ENCODE measurements at regions not wholly inside any gene's neighbourhood (a gene's known extent, or its start where the extent isn't known, plus 50 kb on each side); places are given as distances from the start of the nearest gene placed in this dataset.
"Not testable (repeated sequence)": the region's sequence is repeated elsewhere in the genome, so short reads cannot be mapped to it uniquely, and the experiment has no call there.

DNA sequence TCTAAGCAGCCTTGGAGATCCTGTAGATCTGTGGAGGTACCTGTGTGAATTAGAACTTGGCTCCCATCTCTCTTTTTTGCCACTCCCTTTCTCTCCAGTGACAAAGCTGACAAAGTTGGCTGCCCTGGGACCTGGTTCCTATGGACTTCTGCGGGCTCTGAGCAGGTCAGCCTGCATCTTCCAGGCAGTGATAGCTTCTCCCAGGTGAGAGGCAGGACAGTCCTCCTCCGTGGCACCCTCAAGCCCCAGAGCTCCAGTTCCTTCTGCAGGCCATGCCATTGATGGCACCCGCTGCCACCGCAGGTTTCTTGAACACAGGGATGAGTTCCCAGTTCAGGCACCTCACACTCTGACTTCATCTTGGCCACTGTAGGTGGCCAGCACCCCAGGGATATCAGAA is 73.5 kb upstream of the GRB10 start:
- DNase-seq = no peak

- DNase-seq = no peak
These were observed 72.8 kb upstream of the GRB10 start for GRCh38 chr7:50855526-50855925.

DNA sequence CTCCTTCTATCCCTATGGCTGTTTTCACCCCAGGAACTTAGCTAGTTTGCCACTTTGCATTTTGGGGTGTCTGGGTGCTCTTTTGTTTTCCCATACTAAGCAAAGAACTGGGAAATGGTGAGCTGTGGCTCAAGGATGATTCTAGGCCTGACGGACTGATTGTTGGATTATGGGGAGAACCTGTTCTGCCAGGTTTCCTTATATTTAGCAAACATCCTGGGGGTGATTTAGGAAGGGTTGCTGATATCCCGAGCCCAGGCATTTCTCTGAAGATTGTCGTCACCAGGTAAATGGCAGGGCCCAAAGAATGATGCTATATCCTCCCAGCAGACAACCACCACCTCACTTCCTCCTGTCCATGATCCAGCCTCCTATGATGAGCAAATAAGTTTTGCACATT is 72.1 kb upstream of the GRB10 start:
- DNase-seq = no peak

DNA sequence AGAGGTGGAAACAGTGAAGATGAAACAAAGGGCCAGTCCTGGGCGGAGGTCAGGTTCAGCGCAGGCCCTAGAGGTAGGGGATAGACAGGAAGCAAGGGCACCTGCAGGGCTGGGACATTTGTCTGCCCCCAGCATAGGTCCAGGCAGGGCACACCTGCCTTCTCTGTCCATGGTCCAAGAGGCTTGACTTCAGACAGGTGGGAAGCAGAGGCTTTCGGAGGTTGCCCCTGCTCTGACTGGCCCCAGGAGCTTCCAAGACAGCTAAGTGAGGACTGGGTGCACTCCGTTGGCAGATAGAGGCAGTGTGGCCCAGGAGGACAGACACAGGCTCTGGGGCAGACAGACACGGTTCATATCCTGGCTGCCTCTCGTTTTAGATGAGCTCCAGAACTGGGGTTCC is 71.6 kb upstream of the GRB10 start:
- DNase-seq = no peak

DNA sequence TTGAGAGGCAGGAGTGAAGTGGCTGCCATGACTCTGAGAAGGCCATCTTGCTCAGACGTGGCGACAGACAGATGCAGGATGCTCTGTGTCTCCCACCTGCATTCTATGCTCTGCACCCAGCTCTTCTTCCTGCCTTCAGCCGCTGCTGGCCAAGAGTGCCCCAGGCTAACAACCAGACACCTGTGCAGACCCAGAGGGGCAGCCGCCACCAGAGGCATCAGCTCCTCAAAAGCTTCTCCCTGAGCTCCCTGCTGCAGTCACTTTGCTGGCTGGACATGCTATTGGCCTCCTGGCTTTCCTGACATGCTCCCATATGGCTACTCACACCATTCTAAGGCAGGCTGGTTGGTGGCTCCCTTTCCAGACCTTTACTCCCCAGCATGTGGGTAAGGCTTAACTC is 70.6 kb upstream of the GRB10 start:
- DNase-seq = no peak

DNA sequence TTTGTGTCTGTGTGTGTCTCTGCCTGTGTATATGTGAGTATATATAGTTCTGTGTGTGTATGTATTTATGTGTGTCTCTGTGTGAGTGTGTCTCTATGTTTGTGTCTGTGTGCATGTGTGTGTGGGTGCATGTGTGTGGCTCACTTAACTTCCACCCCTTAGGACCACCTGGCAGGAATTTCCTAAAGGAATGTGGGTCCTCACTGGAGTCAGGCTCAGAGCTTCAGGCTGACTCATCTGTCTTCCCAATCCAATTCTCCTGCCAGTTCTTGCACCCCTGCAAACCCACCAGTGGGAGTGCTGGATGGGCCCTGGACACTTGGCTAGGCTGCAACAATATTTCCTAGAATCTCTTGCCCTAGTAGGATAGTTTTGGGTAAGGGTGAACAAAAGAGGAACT is 70.2 kb upstream of the GRB10 start:
- no peak for DNase-seq

DNA sequence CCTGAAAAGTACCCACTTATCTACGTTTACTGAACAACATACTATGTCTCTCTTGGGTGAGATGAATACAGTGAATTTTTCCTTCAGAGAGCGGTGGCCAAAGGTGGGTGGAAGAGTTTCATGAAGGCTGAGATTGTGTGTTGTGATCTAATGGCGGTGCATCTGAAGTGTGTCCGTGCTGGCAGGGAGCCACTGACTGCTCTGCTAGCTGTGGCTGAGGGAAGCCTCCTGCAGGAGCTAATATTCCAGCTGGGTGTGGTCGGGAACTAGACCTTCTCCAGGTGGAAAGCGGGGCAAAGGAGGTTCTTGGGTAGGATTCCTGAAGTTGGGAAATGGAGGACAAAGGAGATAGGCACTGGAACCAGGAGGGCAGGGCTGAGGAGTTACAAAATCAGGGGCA is 69.2 kb upstream of the GRB10 start:
- DNase-seq = no peak

DNA sequence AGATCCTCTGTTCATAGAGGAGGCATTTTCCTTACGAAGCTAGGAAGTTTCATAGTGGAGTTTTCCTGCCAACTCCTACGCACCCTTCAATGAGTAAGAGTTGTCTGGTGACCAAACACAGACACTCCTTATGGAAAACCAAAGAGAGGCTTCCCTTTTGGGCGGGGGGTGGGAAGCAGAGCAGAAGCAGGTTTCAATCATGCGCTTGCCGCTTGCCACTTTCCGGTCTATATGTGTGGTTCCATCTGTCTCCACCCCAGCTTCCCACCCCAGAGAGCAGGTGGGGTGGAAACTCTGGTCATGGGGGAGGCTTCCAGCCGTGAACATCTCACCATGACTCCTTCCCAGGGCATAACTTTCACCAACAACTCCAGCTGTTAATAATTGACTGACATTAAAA is 68.8 kb upstream of the GRB10 start:
- no peak for DNase-seq

DNA sequence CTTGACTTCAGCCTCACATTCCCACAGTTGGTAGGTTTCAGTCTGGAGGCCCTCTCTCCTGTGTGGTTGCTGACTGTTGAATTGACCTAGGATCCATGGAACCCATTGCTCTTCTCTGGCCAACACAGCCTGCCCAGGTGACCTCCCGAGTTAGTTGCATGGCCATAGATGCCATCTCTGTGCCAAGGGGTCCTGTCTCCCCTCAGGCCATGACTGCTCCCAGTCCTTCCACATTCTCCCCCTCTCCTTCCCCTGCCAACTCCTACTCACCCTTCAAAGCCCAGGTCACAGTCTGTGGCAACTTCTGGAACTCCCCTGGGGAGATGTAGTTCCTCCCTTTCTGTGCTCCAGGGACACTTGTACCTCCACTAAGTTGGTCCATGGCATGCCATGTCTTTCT is 67.3 kb upstream of the GRB10 start:
- no peak for DNase-seq

GRCh38 chr7:50848203-50848602 is 65.5 kb upstream of the GRB10 start:
- no peak for DNase-seq

- not testable (repeated sequence) for DNase-seq
These were observed 62.2 kb upstream of the GRB10 start for GRCh38 chr7:50844861-50845260.

DNA sequence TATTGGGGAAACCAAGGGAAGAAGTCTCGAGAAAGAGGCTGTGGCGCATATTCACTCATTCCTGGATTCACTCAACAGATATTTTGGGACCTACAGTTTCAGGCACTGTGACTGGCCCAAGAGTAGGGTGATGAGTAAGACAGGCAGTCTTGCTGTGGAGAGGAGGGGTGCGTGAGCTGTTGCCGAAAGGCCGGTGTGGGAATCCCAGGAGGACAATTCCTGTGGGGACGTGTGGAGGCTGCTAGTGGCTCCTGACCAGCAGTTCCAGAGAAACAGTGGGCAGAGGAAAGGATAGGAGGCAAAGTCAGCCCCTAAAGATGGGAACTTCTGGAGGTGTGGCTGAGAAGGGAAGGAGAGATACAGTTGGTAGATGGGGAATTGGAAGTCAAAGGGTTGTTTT is 59.3 kb upstream of the GRB10 start:
- no peak for DNase-seq

- DNase-seq = no peak
These were observed 56.1 kb upstream of the GRB10 start for GRCh38 chr7:50838675-50839377.

- DNase-seq = no peak
These were observed 55.3 kb upstream of the GRB10 start for GRCh38 chr7:50837965-50838364.

DNA sequence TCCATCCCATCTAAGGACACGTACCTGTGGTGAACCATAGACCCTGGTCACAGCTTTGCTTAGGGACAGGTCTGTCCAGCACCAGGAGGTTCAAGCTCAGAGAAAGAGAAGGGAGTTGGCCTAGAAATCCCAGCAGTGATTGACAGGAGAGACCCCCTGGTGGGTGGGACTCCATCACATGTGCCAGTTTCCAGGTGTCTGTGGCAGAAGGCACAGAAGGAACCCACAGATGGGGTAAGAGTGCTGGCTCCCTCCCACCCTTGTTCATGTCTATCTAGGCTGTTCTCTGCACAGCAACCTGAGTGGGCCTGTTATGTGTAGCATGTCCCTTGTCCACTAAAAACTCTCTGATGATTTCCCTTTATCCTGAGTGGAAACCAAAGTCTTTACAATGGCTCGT is 54.0 kb upstream of the GRB10 start:
- DNase-seq = no peak

- DNase-seq = no peak
These were observed 52.5 kb upstream of the GRB10 start for GRCh38 chr7:50835156-50835555.

DNA sequence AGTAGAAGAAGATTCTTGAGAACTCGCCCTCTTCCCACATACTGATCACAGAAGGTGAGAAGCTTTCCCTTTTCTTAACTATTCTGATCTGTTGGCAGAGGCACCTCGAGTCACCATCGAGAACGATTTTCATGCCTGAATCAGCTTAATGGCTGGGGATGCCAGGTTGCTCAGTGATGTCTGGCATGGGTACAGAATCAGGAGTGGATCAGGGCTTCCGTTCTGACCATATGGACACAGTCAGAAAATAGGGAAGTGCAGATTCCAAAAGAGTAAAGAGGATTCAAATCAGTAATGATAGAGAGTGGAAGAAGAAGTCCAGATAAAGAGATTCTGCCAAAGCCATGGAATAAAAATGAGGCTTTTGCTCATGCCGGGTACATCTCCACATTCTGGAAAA is 52.0 kb upstream of the GRB10 start:
- DNase-seq = no peak

DNA sequence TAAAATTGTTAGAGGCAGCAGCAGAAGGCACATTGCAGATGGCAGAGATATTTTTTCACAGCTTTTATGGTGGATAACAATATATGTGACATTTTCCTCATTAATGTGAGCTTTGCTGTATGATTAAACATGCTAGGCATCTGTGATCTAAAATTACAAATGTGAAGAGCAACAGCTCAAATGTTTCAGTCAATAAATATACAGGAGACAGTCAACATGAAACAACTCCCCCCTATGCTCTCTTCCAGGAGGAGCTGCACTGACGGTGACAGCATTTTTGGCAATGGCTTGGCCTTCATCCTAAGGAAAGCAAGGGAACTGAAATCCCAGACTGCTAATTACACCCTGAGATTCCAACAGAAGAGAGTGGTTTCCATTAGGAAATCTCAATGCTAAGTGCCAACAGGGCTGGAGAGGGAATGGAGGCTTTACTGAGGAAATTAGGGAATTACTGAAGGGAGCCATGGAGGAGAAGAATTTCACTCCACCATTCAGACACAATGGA is 51.4 kb upstream of the GRB10 start:
- DNase-seq = no peak

DNA sequence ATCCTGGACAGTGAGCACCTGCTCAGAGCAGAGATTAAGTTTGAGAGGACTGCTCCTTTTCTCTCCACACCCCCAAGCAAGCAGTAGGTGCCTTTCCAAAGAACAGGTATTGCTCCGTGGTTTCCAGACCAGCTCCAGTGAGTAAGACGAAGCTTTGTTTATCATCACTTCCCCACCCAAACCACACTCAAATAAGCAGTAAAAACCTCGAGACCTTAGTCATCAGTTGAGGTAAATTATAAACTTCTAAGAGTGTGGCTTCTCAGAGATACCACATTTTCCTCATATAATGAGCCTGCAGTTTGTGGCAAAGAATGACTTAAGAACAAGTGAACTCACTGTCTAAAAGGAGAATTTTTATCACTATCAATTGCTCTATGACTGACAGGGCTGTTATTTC is 50.0 kb upstream of the GRB10 start:
- DNase-seq = no peak

All from nucleus accumbens (tissue), 56 donors.